Endothelial cell (in vitro differentiated cells): ENCODE measurements at regions not wholly inside any gene's neighbourhood (a gene's known extent, or its start where the extent isn't known, plus 50 kb on each side); places are given as distances from the start of the nearest gene placed in this dataset.
"Not testable (repeated sequence)": the region's sequence is repeated elsewhere in the genome, so short reads cannot be mapped to it uniquely, and the experiment has no call there.

Experiments used
- DNase-seq: peaks from one replicate; pipeline ENCODE4 v3.0.0; 2021; ENCODE audit warnings: low spot score
- H3K27ac Mint-ChIP-seq: one replicate; pipeline ENCODE4 v1.8.0; 2021; ENCODE audit warnings: mixed read lengths, inconsistent platforms; ENCODE audit not compliant: unreplicated experiment
- H3K27me3 Mint-ChIP-seq: one replicate; pipeline ENCODE4 v1.8.0; 2021; ENCODE audit warnings: mild to moderate bottlenecking, moderate library complexity, mixed read lengths, inconsistent platforms; ENCODE audit not compliant: unreplicated experiment
- H3K36me3 Mint-ChIP-seq: one replicate; pipeline ENCODE4 v1.8.0; 2021; ENCODE audit warnings: mild to moderate bottlenecking, low read depth, mixed read lengths, inconsistent platforms; ENCODE audit not compliant: unreplicated experiment
- H3K4me1 Mint-ChIP-seq: one replicate; pipeline ENCODE4 v1.8.0; 2021; ENCODE audit warnings: mild to moderate bottlenecking, mixed read lengths, inconsistent platforms; ENCODE audit not compliant: unreplicated experiment
- H3K4me3 Mint-ChIP-seq: one replicate; pipeline ENCODE4 v1.8.0; 2021; ENCODE audit warnings: mild to moderate bottlenecking, mixed read lengths, inconsistent platforms; ENCODE audit not compliant: unreplicated experiment
- H3K9me3 Mint-ChIP-seq: one replicate; pipeline ENCODE4 v1.8.0; 2021; ENCODE audit warnings: mixed read lengths, inconsistent platforms; ENCODE audit not compliant: unreplicated experiment
- CTCF ChIP-seq: fragments of 200-600 bp; sonication (generic); IDR thresholded peaks from one replicate; pipeline ENCODE4 v1.5.0; 2021; ENCODE audit warnings: antibody characterized with exemption; ENCODE audit not compliant: unreplicated experiment

DNA sequence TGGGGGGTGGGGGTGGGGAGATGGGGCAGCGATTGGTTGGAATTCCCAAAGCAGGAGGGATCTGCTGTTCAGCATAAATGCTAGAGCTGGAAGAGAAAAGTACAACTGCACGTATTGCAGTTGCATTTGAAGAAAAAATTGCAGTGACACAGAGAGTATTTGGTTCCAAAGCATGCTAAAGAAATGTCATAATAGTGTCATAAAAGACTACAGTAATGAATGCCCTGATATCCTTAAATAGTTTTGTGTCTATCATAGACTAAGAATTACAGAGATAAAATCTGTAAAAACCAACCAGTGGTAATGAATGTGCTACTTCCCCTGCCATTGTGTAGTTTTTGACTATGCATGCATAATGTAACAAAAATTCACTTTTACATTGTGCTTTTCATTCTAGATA, 693.6 kb upstream of the SLC35B3 start:
- H3K4me3 Mint-ChIP-seq: no peak overlapping the region
- H3K9me3 Mint-ChIP-seq: no peaks in the 10 kb centered on the region
- H3K27me3 Mint-ChIP-seq: no peaks in the 10 kb centered on the region
- H3K27ac Mint-ChIP-seq: no peak overlapping the region
- TF ChIP-seq CTCF: no peak
- H3K36me3 Mint-ChIP-seq: no peaks in the 10 kb centered on the region
- DNase-seq: no peak
- H3K4me1 Mint-ChIP-seq: no peaks in the 10 kb centered on the region

- Mint-ChIP-seq H3K27ac (no peak overlapping the region), H3K4me3 (no peak overlapping the region), H3K4me1 (no peaks in the 10 kb centered on the region), H3K36me3 (no peaks in the 10 kb centered on the region), H3K9me3 (no peaks in the 10 kb centered on the region), H3K27me3 (no peaks in the 10 kb centered on the region)
- TF ChIP-seq CTCF: no peak
- DNase-seq: no peak
Measured at GRCh38 chr6:9126878-9127560, 691.7 kb upstream of the SLC35B3 start.

- H3K9me3 Mint-ChIP-seq, H3K4me3 Mint-ChIP-seq, DNase-seq, H3K27ac Mint-ChIP-seq, H3K4me1 Mint-ChIP-seq, H3K27me3 Mint-ChIP-seq, H3K36me3 Mint-ChIP-seq: not testable (repeated sequence)
Measured at GRCh38 chr6:9126034-9126433, 690.7 kb upstream of the SLC35B3 start.

DNA sequence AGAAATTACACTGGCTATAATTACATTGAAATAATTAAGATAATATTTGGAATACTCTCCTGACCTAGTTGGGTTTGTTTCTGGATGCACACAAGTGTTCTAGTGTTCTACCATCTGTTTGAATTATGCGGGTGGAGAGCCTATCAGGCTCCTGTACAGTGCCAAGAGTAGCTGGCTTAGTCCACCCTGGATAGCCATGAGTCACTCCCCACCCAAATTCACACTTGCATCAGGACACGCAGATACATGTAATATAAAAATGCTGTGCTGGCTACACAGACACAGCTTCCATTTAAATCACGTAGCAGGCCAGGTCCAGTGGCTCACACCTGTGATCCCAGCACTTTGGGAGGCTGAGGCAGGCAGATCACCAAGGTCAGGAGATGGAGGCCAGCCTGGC, 686.2 kb upstream of the SLC35B3 start:
- no peak for TF ChIP-seq CTCF
- H3K4me3 Mint-ChIP-seq: no peak overlapping the region
- H3K36me3 Mint-ChIP-seq: no peaks in the 10 kb centered on the region
- no peak for DNase-seq
- no peaks in the 10 kb centered on the region for H3K9me3 Mint-ChIP-seq
- no peak overlapping the region for H3K27ac Mint-ChIP-seq
- H3K4me1 Mint-ChIP-seq: peaks cover 5% of the 10 kb centered on the region
- no peaks in the 10 kb centered on the region for H3K27me3 Mint-ChIP-seq

- H3K4me1 Mint-ChIP-seq: peaks cover 13% of the 10 kb centered on the region
- no peak overlapping the region for H3K4me3 Mint-ChIP-seq
- no peaks in the 10 kb centered on the region for H3K27me3 Mint-ChIP-seq
- no peaks in the 10 kb centered on the region for H3K9me3 Mint-ChIP-seq
- no peaks in the 10 kb centered on the region for H3K36me3 Mint-ChIP-seq
- DNase-seq: no peak
- H3K27ac Mint-ChIP-seq: no peak overlapping the region
- no peak for TF ChIP-seq CTCF
Measured at GRCh38 chr6:9116026-9116425, 680.7 kb upstream of the SLC35B3 start.
